GM21786 (cell line): ENCODE measurements at regions not wholly inside any gene's neighbourhood (a gene's known extent, or its start where the extent isn't known, plus 50 kb on each side); places are given as distances from the start of the nearest gene placed in this dataset.

Experiments
- ATAC-seq: cut with Tn5 transposase; IDR thresholded peaks from one replicate; pipeline ENCODE4 v1.9.1; 2021; ENCODE audit not compliant: unreplicated experiment

DNA sequence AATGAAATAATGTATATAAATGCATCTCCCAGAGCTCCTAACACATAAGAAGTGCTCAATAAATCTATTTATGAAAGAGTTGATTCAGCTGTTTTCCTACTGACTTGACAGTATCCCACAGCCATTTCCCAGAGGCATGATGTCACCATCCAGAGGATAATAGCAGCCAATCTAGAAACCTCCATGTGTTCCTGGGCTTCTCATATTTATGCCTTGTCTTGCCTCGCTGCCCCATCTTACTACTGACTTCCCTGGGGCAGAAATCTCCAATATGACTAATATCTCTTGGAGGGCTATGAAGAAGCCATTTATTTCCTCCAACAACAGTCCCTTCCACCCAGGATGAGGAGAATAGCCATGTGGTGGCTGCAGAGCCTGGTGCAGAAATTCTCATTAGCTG is 115.4 kb upstream of the NAV2 start:
- ATAC-seq = no peak

DNA sequence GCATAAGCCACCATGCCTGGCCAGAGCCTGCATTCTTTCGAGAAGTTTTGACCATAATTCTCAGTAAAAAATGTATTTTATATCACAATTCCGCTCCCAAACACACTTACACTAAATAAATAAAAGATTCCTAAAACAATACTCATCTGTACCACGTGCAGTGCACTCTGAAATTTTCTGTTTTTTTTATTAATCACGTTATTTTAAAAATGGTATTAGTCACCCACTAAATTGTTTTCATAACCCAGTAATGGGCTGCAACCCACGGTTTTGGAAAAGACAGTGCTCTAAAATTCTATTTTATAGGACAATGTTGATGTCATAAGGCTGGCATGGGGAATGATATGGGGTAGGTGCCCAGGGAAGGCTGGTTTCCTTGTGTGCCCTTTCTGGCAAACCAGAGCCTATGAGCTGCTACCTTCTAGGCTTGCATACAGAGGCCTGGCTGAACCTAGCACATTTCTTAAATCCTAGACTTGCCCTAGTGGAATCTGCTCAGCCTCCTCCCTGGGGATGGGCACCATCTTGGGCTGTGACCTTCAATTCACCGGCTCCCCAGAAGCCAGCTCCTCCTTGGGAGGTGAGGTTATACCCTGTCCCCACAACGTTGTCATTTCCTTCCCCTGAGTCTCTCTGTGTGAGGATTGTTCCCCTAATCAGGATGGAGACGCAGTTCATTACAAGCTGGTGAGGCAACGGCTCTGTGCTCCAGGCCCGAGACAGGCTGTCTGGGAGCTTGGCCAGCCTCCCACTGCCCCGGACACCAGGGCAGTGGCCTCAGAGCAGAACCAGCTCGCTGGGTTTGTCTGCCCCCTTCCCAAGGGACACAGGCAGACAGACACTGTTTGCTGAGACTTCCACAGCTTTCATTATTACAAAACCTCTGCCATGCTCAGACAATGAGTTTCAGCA is 116.5 kb upstream of the NAV2 start:
- no peak for ATAC-seq

DNA sequence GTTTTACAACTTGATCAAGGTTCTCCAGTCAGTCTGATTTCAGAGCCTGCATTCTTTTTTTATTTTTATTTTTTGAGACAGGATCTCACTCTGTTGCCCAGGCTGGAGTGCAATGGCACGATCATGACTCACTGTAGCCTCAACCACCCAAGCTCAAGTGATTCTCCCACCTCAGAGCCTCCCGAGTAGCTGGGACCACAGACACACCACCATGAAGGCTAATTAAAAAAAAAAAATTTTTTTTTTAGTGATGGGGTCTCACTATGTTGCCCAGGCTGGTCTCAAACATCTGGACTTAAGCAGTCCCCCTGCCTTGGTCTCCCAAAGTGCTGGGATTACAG is 117.2 kb upstream of the NAV2 start:
- no peak for ATAC-seq

DNA sequence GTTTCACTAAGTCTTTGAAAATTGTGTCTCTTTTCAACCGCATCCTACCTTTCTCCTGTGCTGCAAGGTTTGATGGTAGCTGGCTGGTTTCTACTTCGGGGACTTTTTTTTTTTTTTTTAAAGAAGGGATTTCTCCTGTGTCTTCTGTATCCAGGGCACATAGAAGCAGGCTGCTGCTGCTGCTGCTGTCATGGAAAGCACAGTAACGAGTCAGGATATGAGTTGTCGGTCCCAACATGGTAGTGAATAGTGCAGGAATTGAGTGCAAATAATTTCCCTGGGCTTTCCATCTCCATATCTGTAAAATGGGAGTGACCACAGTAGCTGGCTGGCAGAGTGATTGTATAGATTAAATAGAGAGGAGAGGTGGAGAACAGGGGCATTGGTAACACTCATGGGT is 118.3 kb upstream of the NAV2 start:
- no peak for ATAC-seq

DNA sequence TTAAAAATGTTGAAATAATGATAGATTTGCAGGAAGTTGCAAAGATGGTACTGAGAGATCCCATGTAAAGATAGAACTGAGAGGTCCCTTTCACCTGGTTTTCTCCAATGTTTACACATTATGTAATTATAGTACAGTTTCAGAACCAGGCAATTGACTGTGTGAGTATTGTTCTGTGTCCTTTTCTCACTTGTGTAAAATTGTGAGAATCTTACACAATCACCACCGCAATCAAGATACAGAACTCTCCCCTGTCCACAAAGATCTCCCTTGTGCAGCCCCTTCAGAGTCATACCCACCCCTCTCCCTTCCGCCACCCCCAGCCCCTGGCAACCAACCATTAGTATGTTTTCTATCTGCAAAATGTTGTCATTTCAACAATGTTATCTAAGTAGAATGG is 119.8 kb upstream of the NAV2 start:
- ATAC-seq = no peak

DNA sequence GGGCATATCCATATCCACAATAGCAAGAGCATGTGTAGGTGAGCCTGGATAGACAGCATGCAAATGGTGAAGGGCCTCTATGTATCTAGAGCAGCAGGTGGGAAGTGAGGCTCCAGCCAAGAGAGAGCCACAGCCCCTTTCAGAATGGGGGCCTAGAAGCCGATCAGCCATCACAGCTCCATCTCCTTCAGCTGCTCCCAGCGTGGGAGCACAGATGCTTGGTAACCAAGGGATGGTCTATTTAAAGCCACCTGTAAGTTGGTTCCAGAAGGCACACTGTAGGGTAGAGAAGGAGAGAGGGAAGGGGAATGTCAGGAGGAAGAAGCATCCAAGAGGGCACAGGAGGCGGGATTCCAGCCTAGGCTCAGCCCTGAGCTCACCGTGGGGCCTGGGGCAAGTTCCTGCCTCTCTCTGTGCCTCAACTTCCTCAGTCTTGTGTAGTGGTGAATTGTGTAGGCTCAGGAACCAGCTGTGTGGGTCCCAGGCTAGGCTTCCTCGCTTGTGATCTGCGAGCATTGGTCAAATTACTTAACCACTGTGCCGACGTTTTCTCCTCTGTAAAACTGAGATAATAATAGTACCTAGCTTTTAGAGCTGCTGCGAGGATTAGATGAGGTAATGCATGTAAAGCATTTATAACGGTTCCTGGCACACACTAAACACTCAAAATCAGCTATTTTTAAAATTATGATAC is 122.9 kb upstream of the NAV2 start:
- no peak for ATAC-seq

DNA sequence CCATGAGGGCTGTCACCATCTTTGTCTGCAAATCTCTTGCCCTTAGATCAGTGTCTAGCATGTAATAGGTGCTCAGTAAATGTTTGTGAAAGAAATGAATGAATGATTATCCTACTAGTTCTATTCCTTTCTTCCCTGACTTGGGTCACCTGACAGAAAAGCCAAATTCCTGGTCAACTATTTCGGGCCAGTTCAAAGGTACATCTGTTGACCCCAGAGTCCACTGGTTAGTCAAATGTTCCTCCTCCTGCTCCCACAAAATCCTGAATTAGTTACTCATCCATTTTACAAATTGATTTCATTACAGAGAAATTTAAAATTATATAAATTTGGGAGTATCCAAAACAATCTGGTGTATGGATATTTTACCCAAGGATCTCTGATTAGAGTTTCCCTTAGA is 124.7 kb upstream of the NAV2 start:
- ATAC-seq = no peak

DNA sequence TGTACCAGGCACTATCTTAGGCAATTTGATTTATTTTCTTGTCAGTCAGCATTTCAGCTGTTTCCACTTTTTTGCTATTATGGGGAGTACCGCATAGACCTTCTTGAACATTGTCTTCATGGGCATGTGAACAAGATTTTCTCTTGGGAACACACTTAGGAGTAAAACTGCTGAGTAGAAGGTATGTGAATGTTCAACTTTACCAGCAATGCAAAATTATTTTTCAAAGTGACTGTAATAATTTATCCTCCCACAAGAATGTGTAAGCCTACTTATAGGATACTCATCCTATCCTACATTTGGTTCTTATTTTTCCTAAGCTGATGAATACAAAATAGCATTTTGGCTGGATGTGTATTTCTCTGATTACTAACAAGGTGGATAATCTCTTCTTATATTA is 132.0 kb upstream of the NAV2 start:
- no peak for ATAC-seq

DNA sequence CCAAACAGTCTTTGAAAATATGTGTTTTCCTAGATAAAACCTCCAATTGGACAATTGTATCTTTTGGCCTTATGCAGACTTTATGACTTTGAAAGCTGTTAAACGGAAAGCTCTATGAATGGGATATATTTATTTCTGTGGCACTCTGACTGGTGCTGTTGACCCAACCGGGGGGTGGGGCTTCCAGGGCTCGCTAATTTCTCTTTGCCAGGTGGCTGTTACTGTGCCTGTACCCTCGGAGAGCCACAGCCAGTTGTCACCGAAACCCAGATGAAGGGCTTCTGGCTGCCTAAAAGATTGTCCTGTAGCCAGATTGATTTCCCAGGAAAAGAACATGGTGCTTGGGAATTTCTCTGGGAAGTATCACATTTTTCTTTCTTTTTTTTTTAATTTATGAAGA is 132.7 kb upstream of the NAV2 start:
- ATAC-seq = no peak

DNA sequence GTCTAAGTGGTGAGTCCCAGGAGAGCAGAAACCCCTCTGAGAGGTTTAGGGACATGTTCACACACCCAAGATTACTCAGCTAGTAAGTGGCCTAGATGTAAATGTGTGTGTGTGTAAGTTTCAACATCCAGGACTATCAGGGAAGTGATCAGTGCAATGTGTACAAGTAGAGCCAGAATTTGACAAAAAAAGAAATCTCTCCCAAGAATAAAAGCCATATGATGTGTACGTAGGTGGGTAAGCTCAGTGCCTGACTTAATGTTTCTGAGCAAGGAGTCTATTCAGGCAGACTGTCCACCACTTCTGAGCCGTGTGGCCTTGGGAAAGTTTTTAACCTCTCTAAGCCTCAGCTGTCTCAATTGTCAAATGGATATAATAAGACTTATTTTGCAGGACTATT is 133.8 kb upstream of the NAV2 start:
- ATAC-seq = no peak

DNA sequence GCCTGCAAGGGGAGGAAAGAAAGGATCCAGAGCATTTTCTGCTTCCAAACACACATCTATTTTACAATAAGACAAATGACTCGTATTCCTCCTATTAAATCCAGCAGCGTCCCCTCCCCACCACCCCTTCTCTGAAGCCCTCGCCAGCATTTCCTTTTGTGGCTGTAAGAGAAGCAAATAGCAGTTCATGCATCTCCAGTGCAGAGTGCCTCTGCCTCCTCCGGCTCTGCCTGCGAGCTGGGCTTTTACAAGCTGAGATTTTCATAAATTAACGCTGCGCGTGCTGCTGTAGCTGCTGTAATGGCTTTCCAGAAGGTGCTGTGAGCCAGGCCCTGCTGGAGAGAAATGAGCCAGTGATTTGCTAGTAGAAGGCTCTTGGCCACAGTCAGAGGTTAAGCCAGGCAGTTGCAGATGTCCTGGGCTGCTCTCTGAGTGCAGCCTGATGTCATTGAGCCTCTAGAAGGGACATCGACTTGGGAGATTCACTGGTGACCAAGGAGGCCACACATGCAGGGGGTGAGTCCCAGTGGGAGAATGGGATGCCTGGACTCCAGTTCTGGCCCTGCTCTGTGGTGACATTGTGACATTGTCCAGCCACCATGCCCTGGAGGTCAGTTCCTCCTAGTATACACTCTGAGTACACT is 134.5 kb upstream of the NAV2 start:
- no peak for ATAC-seq

DNA sequence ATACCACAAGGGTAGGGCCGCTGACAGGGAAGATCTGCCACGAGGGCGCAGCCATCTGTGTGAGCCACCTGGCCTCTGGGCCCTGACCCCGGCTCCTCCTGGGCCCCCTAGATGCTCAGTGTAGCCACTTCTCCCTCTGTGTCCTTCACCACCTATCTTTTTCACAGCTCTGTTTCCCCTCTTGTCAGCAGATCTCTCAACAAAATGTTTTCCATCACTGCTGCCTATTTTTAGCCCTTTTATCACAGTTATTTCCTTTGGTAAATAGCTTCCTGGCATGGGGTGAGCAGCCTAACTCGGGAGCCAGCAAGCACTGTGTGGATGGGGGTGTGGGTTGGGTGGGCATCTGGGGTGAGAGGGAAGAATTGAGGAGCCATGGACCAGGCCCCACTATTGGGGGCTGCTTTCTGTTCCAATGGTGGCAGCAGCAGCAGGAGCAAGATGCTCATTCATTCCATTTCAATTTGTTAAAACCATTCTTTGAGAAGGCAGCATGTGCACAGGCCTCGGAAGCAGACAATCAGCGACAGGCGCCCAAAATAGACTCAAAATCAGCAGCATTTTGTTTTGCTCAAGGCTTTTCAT is 135.2 kb upstream of the NAV2 start:
- ATAC-seq = no peak

DNA sequence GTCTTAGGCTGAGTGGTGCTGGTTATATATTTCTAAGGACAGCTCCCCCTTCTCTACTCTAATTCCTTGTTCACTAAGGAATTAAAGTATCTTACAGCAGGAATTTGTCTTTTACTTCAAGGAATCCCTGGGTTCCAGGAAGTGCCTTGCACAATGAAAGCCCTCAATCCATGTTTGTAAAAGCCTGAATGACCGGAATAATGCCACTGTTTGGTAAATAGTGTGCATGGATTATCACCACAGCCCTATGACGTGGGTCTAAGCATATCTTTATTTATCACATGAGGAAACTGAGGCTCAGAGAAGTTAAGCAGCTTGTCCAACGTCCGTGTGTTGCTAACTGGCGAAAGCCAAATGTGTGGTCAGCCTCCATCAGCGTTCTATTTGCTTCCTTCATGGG is 135.7 kb upstream of the NAV2 start:
- ATAC-seq = no peak

DNA sequence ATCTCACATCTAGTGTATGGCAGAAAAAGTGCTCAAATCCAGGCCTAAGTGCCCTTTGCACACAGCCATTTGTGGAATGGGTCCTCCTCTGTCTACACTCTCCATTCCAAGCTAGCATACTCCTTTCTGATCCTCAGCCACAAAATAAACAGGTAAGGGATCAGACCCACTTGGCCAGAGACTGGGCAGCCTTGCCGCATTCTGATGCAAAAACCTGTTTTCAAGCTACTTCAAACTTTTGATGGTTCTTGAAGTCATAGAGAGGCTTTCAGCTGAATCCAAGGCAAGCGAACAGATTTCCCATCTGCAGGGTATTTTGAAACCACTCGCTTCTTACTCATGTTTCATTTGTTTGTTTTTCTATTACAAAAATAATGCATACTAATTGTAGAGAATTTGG is 136.6 kb upstream of the NAV2 start:
- no peak for ATAC-seq

DNA sequence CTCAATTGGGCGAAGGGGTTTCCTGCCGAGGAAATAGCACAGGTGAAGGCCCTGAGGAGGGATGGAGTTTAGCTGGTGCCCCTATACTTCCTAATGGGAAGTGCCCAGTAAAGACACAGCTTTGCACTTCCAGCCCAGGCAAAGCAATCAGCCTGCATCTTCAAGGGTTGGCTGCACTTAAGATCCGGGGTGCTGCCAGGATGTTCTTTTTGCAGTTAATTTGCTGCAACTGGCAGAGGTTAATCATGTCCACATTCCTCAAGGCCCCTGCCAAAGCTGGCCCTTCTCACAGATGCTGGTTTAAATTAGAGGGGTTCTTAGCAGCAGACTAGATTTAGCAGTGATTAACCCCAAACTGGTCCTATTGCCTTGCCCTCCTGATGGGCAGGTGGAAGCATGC is 137.7 kb upstream of the NAV2 start:
- no peak for ATAC-seq

DNA sequence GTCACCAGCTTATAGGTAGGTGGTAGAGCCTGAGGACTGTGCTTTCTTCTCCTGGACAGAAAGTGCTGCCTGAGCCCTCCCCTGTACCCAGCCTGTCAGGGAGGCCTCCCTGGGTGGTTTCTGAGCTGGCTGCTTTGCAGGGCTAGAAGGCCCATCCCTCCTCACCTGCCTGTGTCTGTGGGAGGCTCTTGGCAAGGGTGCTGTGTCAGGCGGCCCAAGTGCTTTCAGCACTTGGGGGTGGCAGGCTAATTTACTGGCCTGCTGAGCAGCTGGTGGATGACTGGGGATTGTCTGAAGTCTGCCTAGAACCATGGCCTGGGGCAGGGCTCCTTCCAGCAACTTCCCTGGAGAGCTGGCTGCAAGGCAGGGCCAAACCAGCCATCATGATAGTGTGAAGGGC is 139.0 kb upstream of the NAV2 start:
- ATAC-seq = no peak

DNA sequence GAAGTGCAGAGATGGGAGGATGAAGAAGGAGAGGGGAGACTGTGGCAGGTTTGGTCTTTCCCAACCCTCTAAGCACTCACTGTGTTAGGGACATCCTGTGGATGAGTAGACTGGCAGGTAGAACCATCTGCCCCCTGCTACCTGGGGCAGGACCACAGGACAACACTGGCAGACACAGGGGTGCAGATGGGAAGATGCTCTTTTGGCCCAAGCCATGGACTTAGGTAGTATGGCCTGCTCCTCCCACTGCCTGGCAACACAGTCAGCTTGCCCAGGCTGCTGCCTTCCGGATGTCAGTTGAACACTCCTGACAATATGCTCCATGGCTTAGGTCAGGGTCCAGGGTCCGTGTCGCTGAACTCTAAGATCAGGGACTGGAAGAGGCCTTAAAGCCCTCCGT is 140.7 kb upstream of the NAV2 start:
- no peak for ATAC-seq

DNA sequence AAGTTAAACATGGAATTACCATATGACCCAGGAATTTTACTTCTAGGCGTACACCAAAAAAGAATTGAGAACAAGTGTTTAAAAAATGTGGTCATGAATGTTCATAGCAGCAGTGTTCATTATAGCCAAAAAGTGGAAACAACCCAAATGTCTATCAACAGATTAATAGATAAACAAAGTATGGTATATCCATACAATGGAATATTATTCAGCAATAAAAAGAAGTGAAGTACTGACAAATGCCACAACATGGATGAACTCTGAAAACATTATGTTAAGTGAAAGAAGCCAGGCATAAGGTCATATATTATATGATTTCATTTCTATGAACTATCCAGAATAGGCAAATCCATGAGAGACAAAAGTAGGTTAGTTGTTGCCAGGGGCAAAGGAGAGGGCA is 141.7 kb upstream of the NAV2 start:
- ATAC-seq = no peak

DNA sequence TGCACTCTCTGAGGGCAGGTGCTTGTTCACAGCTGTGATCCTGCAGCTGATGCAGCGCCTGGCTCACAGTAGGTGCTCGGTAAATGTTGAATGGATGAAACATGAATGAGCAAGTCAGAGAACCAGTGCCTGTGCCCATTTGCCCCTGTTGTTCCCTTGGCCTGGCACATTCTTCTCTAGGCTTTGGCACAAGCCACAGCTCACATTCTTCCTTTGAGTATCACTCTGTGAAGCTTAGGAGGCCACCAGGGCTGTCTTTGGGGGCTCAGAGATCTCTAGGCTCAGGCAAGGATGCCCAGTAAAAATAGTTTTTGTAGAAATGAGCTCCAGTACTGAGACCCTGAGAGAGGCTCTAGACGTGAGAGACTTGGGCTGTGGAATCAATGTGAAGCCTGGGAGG is 144.6 kb upstream of the NAV2 start:
- ATAC-seq = no peak

DNA sequence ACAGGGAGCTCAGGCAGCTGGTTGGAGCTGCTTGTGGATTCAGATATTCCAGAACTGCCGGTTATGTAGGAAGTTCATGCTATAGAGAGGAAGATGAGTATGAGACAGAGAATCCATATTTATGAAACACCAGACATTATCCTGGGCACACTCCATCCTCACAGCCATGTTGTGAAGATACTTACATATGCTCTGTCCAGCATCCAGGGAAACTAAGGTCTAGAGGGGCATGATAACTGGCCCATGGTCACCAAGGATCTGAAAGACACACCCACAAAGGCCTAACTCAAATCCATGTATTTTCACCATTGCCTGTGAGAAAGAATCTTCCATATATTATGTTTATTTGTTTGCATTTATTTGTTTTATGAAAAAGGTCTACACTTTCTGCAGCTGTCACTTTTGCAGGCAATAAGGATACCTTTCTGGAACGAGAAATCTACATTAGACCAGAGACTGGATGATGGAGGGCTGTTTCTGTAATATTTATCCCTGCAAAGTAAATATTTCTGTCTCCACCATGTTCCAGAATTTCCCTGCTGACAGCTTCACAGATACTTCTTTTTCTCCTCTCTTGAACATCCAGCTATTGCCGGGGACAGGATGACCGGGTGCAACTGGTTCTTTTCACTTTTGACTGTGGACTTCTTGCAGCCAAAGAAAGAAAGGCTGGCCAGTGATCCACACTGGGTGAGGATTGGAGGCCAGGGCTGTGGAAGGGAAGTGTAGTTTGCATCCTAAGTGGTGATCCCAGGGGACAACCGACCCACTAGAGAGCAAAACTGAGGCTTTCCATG is 145.9 kb upstream of the NAV2 start:
- ATAC-seq = no peak

DNA sequence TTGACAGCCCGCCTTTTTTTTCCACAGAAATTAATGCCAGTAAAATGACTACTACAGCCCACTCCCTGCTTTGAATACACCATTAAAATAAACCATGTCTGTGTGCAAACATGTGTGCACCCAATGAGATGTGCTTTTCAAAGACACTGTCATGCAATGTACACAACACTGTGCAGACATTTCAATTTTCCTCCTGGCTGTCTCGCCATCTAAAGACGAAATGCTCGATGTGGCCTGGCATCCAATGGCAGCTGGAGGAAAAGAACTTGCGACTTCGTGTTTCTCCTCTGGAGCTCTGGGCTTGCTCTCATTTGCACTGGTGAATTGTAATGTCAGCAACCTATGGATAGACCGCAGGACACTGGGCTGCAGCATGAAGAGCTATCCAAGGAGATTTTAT is 147.0 kb upstream of the NAV2 start:
- ATAC-seq = no peak
